Kidney epithelial cell (primary cell): ENCODE measurements at regions not wholly inside any gene's neighbourhood (a gene's known extent, or its start where the extent isn't known, plus 50 kb on each side); places are given as distances from the start of the nearest gene placed in this dataset.

Experiments
- DNase-seq: peaks from one replicate; pipeline ENCODE4 v3.0.0-alpha.2; 2010; ENCODE audit warnings: low read depth
- H3K27me3 ChIP-seq: 2 replicates; pipeline ENCODE4 v1.6.0; 2011; ENCODE audit warnings: low read length; ENCODE audit not compliant: control insufficient read depth, insufficient read depth
- H3K36me3 ChIP-seq: 2 replicates; pipeline ENCODE4 v1.5.1; 2011; ENCODE audit warnings: low read length; ENCODE audit not compliant: control insufficient read depth, insufficient read depth
- H3K4me3 ChIP-seq: 2 replicates; pipeline ENCODE4 v1.5.1; 2011; ENCODE audit warnings: low read depth, mild to moderate bottlenecking, control low read depth, low read length
- CTCF ChIP-seq: IDR thresholded peaks from 2 replicates; pipeline ENCODE4 v1.5.1; 2011; ENCODE audit warnings: mild to moderate bottlenecking, moderate library complexity, low read length, control low read depth, inconsistent platforms; ENCODE audit not compliant: insufficient read depth, poor library complexity, severe bottlenecking

GRCh38 chr15:66961407-66961884 is 104.0 kb upstream of the SMAD3 start:
- no peaks in the 10 kb centered on the region for H3K27me3 ChIP-seq
- no peak for TF ChIP-seq CTCF
- DNase-seq = no peak
- no peak overlapping the region for H3K4me3 ChIP-seq
- no peaks in the 10 kb centered on the region for H3K36me3 ChIP-seq

GRCh38 chr15:66961901-66962300 is 103.5 kb upstream of the SMAD3 start:
- no peaks in the 10 kb centered on the region for H3K36me3 ChIP-seq
- DNase-seq = no peak
- TF ChIP-seq CTCF = no peak
- no peaks in the 10 kb centered on the region for H3K27me3 ChIP-seq
- no peak overlapping the region for H3K4me3 ChIP-seq

- no peaks in the 10 kb centered on the region for H3K27me3 ChIP-seq
- no peak for TF ChIP-seq CTCF
- DNase-seq = no peak
These were observed 102.9 kb upstream of the SMAD3 start for GRCh38 chr15:66962522-66962921.

DNA sequence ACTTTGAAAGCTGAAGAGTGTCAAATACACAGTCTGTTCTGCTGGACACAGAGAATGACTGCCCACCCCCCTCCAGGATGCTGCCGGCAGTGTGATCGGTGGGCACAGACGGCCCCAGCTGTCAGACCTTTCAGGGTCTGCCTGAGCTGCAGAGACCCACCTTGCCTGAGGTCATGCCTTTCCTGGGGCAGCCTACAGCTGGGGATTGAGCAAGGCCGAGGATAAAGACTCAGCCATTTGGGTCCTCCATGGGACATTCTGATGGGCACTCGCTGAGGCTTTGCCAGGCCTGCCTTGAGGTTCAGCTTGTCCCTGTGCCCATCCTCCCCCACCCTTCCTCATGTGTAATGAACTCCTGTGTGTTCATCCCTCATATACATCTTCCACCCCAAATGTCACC is 102.3 kb upstream of the SMAD3 start:
- DNase-seq = no peak
- Histone ChIP-seq H3K4me3 (no peak overlapping the region), H3K27me3 (no peaks in the 10 kb centered on the region), H3K36me3 (no peaks in the 10 kb centered on the region)
- TF ChIP-seq CTCF = no peak

More at GRCh38 chr15:66962522-66962921, 102.9 kb upstream of the SMAD3 start:
- H3K4me3 ChIP-seq = no peak overlapping the region
- H3K36me3 ChIP-seq = no peaks in the 10 kb centered on the region

GRCh38 chr15:66963710-66964109 is 101.7 kb upstream of the SMAD3 start:
- Histone ChIP-seq H3K27me3 (no peaks in the 10 kb centered on the region), H3K36me3 (no peaks in the 10 kb centered on the region), H3K4me3 (no peak overlapping the region)
- TF ChIP-seq CTCF = no peak
- DNase-seq = no peak

GRCh38 chr15:66964111-66964738 is 101.2 kb upstream of the SMAD3 start:
- TF ChIP-seq CTCF = no peak
- H3K36me3 ChIP-seq = no peaks in the 10 kb centered on the region
- no peak for DNase-seq
- no peaks in the 10 kb centered on the region for H3K27me3 ChIP-seq
- H3K4me3 ChIP-seq = no peak overlapping the region
